Stimulated activated memory B cell treated with anti-CD40 and anti-IgM and Interleukin-4, amounts not matched to agents 10 μg/mL and 1 μg/mL and 100 μg/mL, for 72 hours (primary cell): ENCODE measurements at regions not wholly inside any gene's neighbourhood (a gene's known extent, or its start where the extent isn't known, plus 50 kb on each side); places are given as distances from the start of the nearest gene placed in this dataset.

Source experiments
- ATAC-seq: fragments of 150-1000 bp; cut with Tn5 transposase; 2 replicates; pipeline ENCODE4 v1.10.0; 2021
- H3K27ac Mint-ChIP-seq: one replicate; pipeline ENCODE4 v1.8.0; 2022; ENCODE audit warnings: mild to moderate bottlenecking, mixed read lengths
- H3K27me3 Mint-ChIP-seq: one replicate; pipeline ENCODE4 v1.8.0; 2022; ENCODE audit warnings: mixed read lengths
- H3K36me3 Mint-ChIP-seq: one replicate; pipeline ENCODE4 v1.8.0; 2022; ENCODE audit warnings: mixed read lengths
- H3K4me1 Mint-ChIP-seq: one replicate; pipeline ENCODE4 v1.8.0; 2022; ENCODE audit warnings: mixed read lengths
- H3K4me3 Mint-ChIP-seq: one replicate; pipeline ENCODE4 v1.8.0; 2022; ENCODE audit warnings: mild to moderate bottlenecking, moderate library complexity, mixed read lengths
- H3K9me3 Mint-ChIP-seq: one replicate; pipeline ENCODE4 v1.8.0; 2022; ENCODE audit warnings: mixed read lengths

DNA sequence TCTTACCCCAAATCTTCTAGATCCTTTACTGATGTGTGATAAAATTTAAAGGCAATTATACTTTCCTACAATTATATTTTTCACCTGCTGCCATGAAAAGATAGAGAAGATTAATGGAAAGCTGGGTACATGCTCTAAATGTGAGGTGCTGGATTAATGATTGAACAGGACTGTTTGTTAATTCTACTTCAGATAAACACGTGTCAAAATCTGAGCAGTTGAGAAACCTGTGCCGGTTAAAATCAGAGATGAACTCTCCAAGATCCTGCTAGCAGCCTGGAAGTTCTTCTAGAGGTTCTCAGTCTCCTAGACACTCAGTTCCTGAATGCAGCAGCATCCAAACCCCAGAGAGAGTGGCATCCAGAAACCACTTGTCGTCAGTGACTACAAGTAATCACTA, 69.2 kb downstream of the INHBA start:
- ATAC-seq: no peak
- Mint-ChIP-seq H3K36me3 (no peaks in the 10 kb centered on the region), H3K9me3 (no peaks in the 10 kb centered on the region), H3K4me1 (no peaks in the 10 kb centered on the region), H3K27me3 (no peaks in the 10 kb centered on the region), H3K4me3 (no peak overlapping the region), H3K27ac (no peak overlapping the region)

DNA sequence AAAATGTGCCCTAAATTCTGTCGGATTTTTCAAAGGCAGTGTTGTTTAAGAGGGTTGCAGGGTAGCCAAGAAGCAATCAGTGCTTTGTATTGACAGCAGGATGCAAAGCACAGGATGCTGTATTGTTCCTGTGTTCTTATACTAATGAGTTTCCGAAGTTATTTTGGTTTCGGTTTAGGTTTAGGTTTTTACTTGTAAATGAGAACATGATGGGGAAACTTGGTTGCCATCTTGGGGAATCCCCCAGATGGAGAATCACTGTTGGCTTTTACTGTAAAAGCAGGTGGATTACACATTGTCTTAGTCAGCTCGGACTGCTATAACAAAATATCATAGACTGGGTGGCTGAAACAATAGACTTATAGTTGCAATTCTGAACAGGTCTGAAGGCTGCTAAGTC, 72.1 kb downstream of the INHBA start:
- no peaks in the 10 kb centered on the region for H3K9me3 Mint-ChIP-seq
- peak; percentile 82 for ATAC-seq
- no peaks in the 10 kb centered on the region for H3K36me3 Mint-ChIP-seq
- H3K4me1 Mint-ChIP-seq: no peaks in the 10 kb centered on the region
- no peak overlapping the region for H3K4me3 Mint-ChIP-seq
- no peak overlapping the region for H3K27ac Mint-ChIP-seq
- no peaks in the 10 kb centered on the region for H3K27me3 Mint-ChIP-seq

DNA sequence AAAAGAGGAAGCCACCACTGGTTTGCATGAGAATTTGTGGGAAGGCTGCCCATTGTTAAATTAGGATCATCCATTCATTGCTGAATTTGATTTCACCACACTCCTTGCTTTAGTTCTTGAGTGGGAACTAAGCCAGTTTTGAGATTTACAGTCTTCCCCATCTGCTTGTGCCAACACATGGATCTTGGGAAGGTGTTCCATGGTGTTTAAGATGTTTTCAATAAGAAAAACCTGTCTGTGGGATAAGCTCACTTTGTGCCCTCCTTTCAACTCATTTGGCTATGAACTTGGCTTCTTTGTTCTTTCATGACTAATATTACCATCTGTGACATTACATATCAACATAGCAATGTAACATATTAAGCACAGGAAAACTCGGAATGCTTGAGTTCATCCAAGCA, 73.2 kb downstream of the INHBA start:
- H3K27me3 Mint-ChIP-seq: no peaks in the 10 kb centered on the region
- H3K27ac Mint-ChIP-seq: no peak overlapping the region
- no peak for ATAC-seq

DNA sequence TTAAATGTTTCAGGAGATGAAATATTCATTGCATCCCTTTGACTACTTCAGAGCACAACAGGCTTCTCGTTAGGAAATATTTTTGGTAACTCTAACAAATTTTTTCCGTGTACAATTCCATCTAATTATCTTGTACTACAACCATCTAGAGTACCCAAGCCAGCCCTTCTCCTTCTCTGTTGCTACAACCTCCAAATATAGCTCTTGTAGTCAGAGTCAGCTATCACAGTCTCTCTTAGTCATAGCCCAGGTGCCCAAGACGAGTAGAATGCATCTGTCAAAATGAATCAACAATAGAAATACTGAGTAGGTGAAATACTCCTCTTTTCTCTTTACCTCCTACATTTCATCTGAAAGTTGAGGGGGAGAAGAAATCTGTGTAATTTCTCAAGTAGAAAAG, 74.0 kb downstream of the INHBA start:
- Mint-ChIP-seq H3K4me3 (no peak overlapping the region), H3K36me3 (no peaks in the 10 kb centered on the region), H3K27me3 (no peaks in the 10 kb centered on the region), H3K27ac (no peak overlapping the region), H3K9me3 (no peaks in the 10 kb centered on the region), H3K4me1 (no peaks in the 10 kb centered on the region)
- ATAC-seq: no peak

More for the DNA sequence above, 73.2 kb downstream of the INHBA start:
- Mint-ChIP-seq H3K4me1 (no peaks in the 10 kb centered on the region), H3K9me3 (no peaks in the 10 kb centered on the region), H3K36me3 (no peaks in the 10 kb centered on the region), H3K4me3 (no peak overlapping the region)

DNA sequence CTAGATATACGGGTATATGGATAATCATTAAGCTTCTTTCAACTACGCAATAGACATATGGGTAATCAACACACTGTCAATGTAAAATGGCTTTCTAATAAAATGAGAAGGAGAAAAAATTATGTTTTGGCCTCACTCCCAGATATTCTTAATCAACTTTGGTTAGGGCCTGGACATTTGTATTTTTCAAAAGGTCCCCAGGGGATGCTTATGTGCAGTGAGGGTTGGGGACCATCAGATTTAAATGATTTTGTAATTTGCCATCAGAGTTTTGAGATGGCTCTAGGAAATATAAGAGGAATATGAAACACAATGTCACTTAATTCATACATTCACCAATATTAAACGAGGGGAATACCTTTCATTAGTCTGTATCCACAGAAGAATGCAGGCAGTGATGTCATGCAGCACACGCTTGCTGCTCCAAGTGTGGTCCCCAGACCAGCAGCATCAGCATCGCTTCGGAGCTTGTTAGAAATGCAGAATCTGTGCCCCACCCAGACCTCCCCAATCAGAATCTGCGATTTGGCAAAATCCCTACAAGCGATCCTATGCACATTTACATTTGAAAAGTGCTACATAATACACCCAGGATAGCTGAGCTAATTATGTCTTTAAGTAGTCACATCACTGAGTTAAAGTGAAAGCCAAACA, 75.1 kb downstream of the INHBA start:
- H3K4me1 Mint-ChIP-seq: no peaks in the 10 kb centered on the region
- no peak for ATAC-seq
- no peak overlapping the region for H3K4me3 Mint-ChIP-seq
- H3K27me3 Mint-ChIP-seq: no peaks in the 10 kb centered on the region
- H3K27ac Mint-ChIP-seq: no peak overlapping the region
- no peaks in the 10 kb centered on the region for H3K36me3 Mint-ChIP-seq
- no peaks in the 10 kb centered on the region for H3K9me3 Mint-ChIP-seq

DNA sequence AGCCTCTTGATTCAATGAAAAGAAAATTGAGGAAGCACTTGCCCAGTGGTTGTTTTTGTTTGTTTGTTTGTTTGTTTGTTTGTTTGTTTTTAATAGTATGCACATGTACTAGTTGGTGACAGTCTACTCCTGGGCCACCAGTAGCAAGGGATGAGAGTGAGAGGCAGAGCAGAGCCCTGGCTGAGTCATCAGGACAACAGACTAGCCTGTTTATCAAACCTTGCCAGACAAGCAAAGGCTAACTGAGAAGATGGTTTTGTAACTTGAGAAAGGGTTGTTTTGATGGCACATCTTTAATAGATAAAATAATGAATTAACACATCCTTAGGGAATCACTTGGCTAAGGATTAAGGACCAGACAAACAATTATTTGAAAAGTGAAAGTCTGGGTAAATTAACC, 78.1 kb downstream of the INHBA start:
- Mint-ChIP-seq H3K4me3 (no peak overlapping the region), H3K27me3 (peaks cover 17% of the 10 kb centered on the region), H3K36me3 (no peaks in the 10 kb centered on the region), H3K9me3 (peaks cover 4% of the 10 kb centered on the region), H3K4me1 (no peaks in the 10 kb centered on the region), H3K27ac (no peak overlapping the region)
- ATAC-seq: no peak

DNA sequence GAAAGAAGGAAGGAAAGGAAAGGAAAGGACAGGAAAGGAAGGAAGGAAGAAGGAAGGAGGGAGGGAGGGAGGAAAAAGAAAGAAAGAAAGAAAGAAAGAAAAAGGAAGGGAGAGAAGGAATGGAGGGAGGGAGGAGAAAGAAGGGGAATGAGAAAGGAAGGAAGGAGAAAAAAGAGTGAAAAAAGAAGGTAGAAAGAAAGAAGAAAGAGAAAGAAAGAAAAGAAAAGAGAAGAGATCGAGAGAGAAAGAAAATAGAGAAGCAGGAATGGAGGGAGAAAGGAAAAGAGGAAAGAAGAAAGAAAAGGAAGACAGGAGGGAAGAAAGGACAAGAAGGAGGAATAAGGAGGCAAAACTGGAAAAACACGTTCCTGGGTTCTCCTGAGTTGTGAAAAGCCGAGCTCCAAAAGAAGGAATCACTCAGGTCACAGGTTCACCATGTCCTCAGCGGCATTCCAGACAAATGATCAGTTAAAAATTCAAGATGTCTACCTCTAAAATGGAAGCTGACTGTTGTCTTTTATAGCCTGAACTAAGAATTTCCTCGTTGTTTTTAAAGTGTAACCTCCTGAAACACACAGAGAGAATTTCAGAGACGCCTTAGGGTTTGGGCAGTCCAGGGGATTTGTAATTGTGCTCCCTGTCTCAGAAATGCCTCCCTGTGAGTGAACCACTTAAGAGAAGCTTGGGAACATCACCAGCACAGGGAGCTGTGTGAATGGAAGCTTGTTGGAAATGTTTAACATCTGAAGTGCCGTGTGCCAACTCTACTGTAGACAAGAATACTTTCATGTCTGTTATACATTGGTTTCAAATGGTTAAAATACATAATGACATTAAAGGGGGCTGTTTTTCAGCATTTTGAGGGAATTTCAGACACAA, 80.7 kb downstream of the INHBA start:
- ATAC-seq: no peak
- peaks cover 17% of the 10 kb centered on the region for H3K27me3 Mint-ChIP-seq
- peak overlapping the region; percentile 31 for H3K27ac Mint-ChIP-seq
- H3K4me1 Mint-ChIP-seq: no peaks in the 10 kb centered on the region
- H3K36me3 Mint-ChIP-seq: no peaks in the 10 kb centered on the region
- no peak overlapping the region for H3K4me3 Mint-ChIP-seq
- peaks cover 8% of the 10 kb centered on the region for H3K9me3 Mint-ChIP-seq

DNA sequence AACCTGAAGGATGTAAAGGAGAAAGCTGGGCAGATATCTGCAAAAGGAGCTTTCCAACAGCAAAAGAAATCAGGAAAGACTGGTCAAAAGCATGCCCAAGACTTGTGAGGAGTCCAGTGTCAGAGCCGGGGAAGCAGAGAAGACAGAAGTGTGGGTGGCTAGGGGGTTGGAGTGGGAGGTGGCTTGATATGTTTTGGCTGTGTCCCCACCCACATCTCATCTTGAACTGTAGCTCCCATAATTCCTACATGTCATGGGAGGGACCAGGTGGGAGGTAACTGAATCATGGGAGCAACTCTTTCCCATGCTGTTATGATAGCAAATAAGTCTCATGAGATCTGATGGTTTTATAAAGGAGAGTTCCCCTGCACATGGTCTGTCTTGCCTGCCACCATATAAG, 84.9 kb downstream of the INHBA start:
- Mint-ChIP-seq H3K36me3 (no peaks in the 10 kb centered on the region), H3K27me3 (peaks cover 25% of the 10 kb centered on the region), H3K9me3 (peaks cover 8% of the 10 kb centered on the region), H3K27ac (no peak overlapping the region), H3K4me1 (no peaks in the 10 kb centered on the region), H3K4me3 (no peak overlapping the region)
- no peak for ATAC-seq

DNA sequence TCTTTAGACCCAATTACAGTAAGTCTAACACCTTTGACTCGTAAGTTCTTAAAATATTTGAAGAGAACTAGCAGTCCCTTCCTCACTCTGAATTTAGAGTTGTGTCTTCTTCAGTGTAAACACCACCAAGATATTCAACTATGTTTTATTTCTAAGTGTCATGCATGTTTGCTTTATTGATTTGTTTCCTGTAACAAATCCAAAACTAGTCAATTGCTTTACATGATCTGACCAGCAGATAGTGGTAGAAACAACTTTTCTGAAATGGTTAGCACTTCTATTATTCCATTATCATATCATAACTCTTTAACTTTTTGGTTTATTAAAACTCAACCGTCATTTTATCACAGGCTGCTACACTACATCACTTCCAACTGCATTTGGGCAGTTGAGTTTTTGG, 90.1 kb downstream of the INHBA start:
- Mint-ChIP-seq H3K4me1 (no peaks in the 10 kb centered on the region), H3K27ac (no peak overlapping the region), H3K36me3 (no peaks in the 10 kb centered on the region), H3K9me3 (peaks cover 3% of the 10 kb centered on the region), H3K4me3 (no peak overlapping the region), H3K27me3 (peaks cover 35% of the 10 kb centered on the region)
- no peak for ATAC-seq

DNA sequence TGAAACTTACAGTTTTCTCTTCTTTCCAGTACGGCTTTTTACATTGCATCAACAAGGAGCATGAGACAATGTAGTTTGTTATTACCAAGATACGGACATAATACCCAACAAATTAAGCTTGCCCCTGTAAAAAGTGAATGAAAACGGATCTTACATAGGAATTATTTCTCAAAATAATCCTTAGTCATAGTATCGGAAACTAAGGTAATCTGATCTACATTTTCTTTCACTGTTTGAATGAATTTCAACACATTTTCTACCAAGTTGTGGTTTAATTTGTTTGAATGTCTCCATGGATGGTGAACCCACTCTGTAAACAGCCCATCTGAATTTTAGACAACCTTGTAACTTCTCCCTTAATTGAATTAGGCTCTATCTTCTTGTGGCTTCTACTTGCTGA, 90.5 kb downstream of the INHBA start:
- Mint-ChIP-seq H3K27me3 (peaks cover 35% of the 10 kb centered on the region), H3K9me3 (no peaks in the 10 kb centered on the region), H3K36me3 (no peaks in the 10 kb centered on the region), H3K27ac (no peak overlapping the region), H3K4me3 (no peak overlapping the region), H3K4me1 (no peaks in the 10 kb centered on the region)
- ATAC-seq: no peak

DNA sequence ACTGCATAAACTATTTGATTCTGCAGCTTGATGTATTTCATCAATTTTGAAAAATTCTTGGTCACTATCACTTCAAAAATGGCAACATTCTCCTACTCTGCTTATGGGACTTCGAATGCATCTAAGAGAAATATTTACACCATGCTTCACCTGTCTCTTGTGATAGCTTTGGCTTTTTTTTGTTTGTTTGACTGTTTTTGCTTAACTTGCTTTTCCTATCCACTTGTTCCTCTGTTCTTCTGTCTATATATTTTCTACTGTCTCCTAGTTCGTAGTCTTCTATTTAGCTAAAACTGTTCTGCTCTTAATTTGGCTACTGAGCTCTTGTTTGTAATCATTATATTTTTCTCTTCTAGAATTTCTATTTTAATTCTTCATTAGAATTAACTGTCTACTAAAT, 94.4 kb downstream of the INHBA start:
- Mint-ChIP-seq H3K27me3 (peaks cover 26% of the 10 kb centered on the region), H3K9me3 (no peaks in the 10 kb centered on the region), H3K4me1 (no peaks in the 10 kb centered on the region), H3K36me3 (no peaks in the 10 kb centered on the region), H3K4me3 (no peak overlapping the region), H3K27ac (no peak overlapping the region)
- ATAC-seq: no peak

DNA sequence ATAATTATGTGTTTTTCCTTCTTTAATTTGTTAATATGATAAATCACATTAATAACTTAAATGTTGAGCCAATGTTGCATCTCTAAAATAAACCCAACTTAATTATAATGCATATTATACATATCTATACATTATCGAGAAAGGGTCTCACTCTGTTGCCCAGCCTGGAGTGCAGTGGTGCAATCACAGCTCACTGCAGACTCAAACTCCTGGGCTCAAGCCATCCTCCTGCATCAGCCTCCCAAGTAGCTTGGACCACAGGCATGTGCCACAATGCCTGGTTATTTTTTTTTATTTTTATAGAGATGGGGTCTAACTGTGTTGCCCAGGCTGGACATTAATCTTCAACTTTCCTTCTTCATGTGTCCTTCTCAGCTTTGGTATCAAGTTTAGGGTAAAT, 98.9 kb downstream of the INHBA start:
- no peaks in the 10 kb centered on the region for H3K4me1 Mint-ChIP-seq
- no peaks in the 10 kb centered on the region for H3K9me3 Mint-ChIP-seq
- no peak for ATAC-seq
- H3K36me3 Mint-ChIP-seq: no peaks in the 10 kb centered on the region
- no peak overlapping the region for H3K27ac Mint-ChIP-seq
- no peaks in the 10 kb centered on the region for H3K27me3 Mint-ChIP-seq
- H3K4me3 Mint-ChIP-seq: no peak overlapping the region

DNA sequence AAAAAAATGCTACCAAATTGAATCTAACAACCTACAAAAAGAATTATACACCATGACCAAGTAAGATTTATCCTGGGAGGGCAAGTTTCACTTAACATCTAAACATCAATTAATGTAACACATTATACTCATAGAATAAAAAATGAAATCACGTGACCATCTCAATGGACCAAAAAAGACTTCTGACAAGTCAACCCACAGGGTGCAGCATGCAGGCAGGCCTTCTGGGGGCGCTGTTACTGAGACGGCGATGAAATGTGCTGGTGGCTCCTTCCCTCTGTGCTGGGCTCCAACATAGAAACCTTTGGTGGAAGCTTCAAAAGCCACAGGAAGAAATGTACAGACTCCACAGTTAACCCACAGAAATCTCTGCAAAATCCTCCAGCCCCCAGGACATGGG, 103.1 kb downstream of the INHBA start:
- Mint-ChIP-seq H3K4me3 (no peak overlapping the region), H3K4me1 (no peaks in the 10 kb centered on the region), H3K27ac (no peak overlapping the region), H3K36me3 (no peaks in the 10 kb centered on the region), H3K27me3 (peaks cover 14% of the 10 kb centered on the region), H3K9me3 (peaks cover 22% of the 10 kb centered on the region)
- ATAC-seq: no peak

DNA sequence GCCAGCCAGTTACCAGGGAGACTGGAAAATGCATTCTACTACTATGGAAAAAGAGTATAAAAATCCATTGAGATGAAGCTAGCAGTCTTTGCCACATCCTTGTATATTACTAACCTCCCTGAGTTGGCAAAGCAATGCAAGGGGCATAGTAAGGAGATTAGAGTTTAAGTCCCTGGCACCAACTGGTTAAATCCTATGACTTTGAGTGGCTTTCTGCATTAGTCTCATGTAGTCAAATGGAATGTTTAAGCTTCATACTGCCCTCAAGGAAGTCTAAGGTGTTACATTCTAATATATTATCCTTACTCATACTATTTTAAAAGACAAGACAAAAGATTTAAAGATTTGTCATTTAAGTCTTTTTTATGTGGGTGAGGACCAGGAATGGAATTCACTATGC, 110.1 kb downstream of the INHBA start:
- H3K4me1 Mint-ChIP-seq: no peaks in the 10 kb centered on the region
- ATAC-seq: no peak
- H3K9me3 Mint-ChIP-seq: peaks cover 17% of the 10 kb centered on the region
- no peak overlapping the region for H3K4me3 Mint-ChIP-seq
- no peak overlapping the region for H3K27ac Mint-ChIP-seq
- H3K36me3 Mint-ChIP-seq: no peaks in the 10 kb centered on the region
- H3K27me3 Mint-ChIP-seq: peaks cover 10% of the 10 kb centered on the region

DNA sequence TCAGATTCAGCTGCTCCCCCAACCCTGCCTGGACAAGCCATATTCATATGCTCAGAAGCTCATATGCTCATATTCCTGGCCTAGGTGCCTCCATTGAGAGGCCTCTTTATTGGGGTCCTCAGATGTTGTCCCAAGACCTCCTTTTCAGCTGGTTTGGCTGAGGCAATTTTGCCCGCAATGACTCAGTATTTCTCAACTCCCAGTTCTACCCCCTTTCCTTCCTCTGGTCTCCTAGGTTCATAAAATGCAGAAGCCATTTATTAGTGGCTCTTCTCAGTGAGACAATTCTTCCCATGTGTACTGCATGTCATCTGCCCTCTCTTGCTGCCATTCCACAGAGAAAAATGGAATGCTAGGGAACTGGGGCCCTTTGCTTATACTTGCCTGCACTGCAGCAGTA, 110.7 kb downstream of the INHBA start:
- no peak overlapping the region for H3K4me3 Mint-ChIP-seq
- ATAC-seq: no peak
- H3K4me1 Mint-ChIP-seq: no peaks in the 10 kb centered on the region
- peaks cover 9% of the 10 kb centered on the region for H3K27me3 Mint-ChIP-seq
- no peaks in the 10 kb centered on the region for H3K36me3 Mint-ChIP-seq
- H3K9me3 Mint-ChIP-seq: peaks cover 15% of the 10 kb centered on the region
- no peak overlapping the region for H3K27ac Mint-ChIP-seq

DNA sequence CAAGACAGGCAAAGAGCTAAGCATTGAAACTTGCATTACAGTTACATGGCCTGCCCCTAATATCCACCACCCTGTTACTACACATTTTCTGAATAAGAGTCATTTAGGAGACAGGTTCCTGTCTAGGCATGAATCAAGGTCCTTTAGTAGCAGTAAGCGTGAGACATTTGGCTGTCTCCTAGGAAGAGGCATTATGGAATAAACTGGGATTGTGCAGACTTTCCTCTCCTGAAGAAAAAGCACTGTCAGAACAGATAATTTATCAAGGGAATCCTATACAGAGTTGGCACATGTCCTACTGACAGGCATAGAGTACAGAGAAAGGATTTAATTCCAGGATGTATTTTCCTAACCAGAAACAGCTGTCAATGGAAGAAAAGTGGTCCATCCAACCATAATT, 111.9 kb downstream of the INHBA start:
- Mint-ChIP-seq H3K27me3 (peaks cover 9% of the 10 kb centered on the region), H3K36me3 (no peaks in the 10 kb centered on the region), H3K4me3 (no peak overlapping the region), H3K9me3 (peaks cover 6% of the 10 kb centered on the region), H3K27ac (no peak overlapping the region), H3K4me1 (no peaks in the 10 kb centered on the region)
- no peak for ATAC-seq
